Lung microvascular endothelial cell (primary cell): ENCODE measurements at regions not wholly inside any gene's neighbourhood (a gene's known extent, or its start where the extent isn't known, plus 50 kb on each side); places are given as distances from the start of the nearest gene placed in this dataset.
"Not testable (repeated sequence)": the region's sequence is repeated elsewhere in the genome, so short reads cannot be mapped to it uniquely, and the experiment has no call there.

Source experiments
- DNase-seq, 2 donors: peaks; one replicate each; pipeline versions ENCODE4 v3.0.0 to v3.0.0-alpha.2; 2010; ENCODE audit warnings: low read depth in 2 of 2

GRCh38 chr13:89027694-89028306 lies 1356.6 kb downstream of the SLITRK5 start:
- DNase-seq, result no peak

DNA sequence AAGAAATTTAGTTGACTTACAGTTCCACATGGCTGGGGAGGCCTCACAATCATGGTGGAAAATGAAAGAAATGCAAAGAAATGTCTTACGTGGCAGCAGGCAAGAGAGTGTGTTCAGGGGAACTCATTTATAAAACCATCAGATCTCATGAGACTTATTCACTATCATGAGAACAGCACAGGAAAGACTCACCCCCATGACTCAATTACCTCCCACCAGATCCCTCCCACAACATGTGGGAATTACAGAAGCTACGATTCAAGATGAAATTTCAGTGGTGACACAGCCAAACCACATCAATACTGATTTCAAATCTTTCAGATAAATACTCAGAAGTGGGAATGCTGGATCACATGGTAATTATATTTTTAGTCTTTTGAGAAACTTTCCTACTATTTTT lies 1357.9 kb downstream of the SLITRK5 start:
- DNase-seq, result no peak

DNA sequence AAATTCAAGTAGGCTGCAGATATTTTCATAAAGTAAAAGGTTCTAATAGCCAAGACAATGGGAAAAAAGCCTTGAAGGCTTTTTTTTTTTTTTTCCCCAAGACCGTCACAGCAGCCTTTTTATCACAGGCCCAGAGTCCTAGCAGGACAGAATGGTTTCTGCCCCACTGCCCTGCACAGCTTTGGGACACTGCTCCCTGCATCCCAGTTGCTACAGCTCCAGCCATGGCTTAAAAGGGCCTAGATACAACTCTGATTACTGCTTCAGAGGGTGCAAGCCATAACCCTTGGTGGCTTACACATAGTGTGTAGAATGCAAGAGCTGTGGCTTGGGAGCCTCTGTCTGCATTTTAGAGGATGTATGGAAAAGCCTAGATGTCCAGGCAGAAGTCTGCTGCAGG lies 1362.8 kb downstream of the SLITRK5 start:
- DNase-seq, result no peak

DNA sequence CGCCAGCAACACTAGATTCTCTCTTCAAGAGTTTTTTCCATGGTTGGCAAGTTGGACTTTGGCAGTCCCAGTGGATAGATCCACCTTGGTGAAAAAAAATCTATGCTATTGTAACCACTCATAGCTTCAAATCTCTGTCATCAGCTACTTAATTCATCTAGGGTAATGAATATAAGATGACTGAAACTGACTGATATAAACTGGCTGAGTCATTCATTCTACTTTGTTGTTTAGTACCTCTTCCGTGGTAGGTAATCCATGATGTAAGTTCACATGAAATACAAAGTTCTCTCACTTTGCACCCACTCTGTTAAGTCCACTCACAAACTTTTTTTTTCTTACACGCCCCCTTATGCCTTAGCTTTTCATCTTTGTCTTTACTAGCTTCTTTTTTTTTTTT lies 1381.5 kb downstream of the SLITRK5 start:
- DNase-seq, result no peak

GRCh38 chr13:89053418-89053817 lies 1382.2 kb downstream of the SLITRK5 start:
- DNase-seq, result no peak

- DNase-seq, result no peak
Observed at GRCh38 chr13:89057274-89057673, 1386.1 kb downstream of the SLITRK5 start.

- no peak for DNase-seq
Observed at GRCh38 chr13:89057862-89058261, 1386.7 kb downstream of the SLITRK5 start.

DNA sequence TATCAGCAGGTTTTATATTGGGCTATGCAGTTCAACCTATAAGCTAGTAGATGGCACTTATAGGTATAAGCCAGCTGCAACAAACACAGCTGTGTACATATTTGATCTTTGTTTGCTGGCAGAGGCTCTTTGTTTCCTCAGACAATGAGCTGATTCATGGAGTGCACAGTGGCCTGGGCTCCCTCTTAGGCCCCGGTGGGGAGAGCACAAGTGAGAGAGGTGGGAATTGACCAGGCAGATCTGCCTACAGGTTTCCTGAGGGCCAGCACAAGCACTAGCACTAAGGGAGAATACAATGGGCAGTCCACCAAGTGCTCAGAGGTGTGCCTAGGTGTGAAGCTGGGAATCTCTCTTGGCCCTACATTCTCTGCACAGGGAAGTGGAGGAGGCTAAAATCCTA lies 1390.7 kb downstream of the SLITRK5 start:
- DNase-seq, result no peak

DNA sequence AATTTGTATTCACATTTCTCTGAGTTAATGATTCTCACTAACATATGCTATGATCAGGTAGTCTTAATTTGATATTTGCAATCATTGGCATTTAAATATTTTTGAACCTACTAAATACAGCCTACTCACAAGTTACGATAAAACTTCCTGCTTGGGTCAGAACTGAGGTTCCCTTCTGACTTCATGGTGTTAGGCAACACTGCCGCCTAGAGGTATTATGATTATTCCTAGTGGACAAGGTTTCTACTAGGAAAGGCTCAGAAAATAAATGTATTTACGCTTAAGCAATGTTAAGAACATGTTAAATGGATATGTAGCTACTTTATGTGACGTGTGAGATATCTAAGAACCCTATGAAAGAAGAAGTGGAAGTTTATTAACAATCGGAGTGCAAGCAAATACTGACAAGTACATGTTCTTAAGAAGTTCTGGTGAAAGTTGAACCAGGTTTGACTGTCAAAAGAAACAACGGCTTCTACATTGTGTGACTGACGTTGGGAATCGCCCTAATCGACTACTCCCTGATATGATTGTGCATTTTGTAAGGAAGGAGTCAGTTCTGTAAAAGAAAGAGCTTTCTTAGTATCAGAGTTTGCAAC lies 1395.8 kb downstream of the SLITRK5 start:
- no peak for DNase-seq

DNA sequence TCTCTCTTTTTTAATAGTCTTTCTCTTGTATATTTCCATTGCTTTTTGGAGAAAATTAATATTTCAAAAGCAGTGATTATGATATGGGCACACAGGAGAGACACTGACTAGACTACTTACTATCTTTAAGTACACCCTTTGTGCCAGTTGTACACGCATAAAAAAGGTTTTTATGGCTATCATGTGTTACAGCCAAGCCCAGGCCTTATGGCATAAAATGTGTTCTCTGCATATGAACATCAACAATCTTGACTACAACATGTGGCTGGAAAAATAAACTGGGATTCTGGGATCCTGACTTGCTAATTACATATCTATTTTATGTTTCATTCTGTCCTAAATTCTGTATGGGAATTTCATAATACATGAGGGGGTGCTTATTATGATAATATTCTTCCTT lies 1401.8 kb downstream of the SLITRK5 start:
- DNase-seq, result no peak

DNA sequence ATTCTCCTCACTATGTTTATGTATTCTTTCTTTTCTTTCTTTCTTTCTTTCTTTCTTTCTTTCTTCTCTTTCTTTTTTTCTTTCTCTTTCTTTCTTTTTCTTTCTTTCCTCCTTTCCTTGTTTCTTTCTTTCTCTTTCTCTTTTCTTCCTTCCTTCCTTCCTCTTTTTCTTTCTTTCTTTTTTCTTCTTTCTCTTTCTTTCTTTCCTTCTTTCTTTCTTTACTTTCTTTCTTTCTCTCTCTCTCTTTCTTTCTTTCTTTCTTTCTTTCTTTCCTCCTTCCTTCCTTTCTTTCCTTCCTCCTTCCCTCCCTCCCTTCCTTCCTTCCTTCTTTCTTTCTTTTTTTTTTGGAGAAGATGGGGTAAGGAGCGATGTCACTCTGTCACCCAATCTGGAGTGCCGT lies 1405.5 kb downstream of the SLITRK5 start:
- DNase-seq, result no peak

DNA sequence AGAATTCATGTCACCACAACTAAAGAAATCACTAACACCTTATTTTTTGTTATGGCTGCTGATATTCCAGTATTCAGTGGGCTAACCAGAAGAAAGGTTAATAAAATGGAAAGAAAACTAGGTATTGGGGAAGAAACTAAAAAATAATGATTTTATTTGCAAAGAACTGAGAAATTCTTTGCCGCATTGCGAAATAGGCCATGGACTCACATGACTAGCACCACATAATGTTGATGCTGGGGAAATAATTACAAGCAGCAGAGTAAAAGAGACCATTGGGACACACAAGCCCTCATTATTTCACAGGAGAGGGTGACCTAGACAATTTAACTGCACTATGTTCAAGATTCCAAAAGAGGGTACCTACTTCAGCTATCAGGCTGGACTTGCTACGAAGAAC lies 1411.5 kb downstream of the SLITRK5 start:
- DNase-seq, result no peak

DNA sequence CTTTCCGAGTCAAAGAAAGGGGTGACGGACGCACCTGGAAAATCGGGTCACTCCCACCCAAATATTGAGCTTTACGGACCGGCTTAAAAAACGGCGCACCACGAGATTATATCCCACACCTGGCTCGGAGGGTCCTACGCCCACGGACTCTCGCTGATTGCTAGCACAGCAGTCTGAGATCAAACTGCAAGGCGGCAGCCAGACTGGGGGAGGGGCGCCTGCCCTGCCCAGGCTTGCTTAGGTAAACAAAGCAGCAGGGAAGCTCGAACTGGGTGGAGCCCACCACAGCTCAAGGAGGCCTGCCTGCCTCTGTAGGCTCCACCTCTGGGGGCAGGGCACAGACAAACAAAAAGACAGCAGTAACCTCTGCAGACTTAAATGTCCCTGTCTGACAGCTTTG lies 1416.9 kb downstream of the SLITRK5 start:
- DNase-seq, result not testable (repeated sequence)

GRCh38 chr13:89097994-89098393 lies 1426.8 kb downstream of the SLITRK5 start:
- no peak for DNase-seq

DNA sequence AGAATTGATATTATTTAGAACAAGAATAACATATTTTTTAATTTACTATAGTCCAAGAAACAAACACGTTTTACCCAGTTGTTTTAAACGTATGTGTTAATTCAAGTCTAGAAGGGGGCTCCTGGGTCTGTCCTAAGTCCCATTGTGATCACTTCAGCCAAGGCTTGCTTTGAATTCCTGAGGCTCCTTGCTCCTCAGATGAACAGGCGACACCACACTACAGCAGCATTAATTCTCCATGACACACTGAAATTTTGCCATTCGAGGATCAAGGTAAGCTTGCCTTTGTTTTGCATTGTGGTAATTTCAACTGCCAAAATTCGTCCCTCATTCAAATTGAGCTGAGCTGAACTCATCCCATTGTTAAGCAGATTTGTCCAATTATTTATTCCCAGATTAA lies 1442.6 kb downstream of the SLITRK5 start:
- DNase-seq, result no peak

- DNase-seq, result no peak
Observed at GRCh38 chr13:89115307-89115706, 1444.1 kb downstream of the SLITRK5 start.

- DNase-seq, result no peak
Observed at GRCh38 chr13:89136678-89137077, 1465.5 kb downstream of the SLITRK5 start.

GRCh38 chr13:89150362-89150761 lies 1479.2 kb downstream of the SLITRK5 start:
- no peak for DNase-seq

DNA sequence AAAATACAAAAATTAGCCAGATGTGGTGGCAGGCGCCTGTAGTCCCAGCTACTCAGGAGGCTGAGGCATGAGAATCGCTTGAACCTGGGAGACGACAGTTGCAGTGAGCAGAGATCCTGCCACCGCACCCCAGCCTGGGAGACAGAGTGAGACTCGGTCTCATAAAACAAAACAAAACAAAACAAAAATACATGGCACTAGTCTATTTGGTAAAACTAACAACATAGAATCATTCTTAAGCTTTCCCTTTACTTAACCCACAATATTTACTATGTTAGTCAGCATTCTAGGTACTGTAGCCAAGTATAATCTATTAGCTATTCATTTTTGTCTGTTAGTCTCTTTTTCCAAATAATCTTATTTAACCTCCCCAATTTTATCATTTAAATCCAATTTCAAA lies 1482.8 kb downstream of the SLITRK5 start:
- no peak for DNase-seq

DNA sequence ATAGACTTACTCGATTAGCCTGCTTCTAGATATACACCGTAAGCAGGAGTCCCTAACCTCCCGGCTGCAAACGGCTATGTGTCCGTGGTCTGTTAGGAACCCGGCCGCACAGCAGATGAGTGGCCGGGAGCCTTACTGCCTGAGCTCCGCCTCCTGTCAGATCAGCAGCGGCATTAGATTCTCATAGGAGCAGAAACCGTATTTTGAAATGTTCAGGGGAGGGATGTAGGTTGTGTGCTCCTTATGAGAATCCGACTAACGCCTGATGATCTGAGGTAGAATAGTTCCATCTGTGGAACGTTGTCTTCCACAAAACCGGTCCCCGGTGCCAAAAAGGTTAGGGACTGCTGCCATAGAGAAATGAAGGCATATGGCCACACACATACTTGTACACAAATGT lies 1491.9 kb downstream of the SLITRK5 start:
- no peak for DNase-seq

DNA sequence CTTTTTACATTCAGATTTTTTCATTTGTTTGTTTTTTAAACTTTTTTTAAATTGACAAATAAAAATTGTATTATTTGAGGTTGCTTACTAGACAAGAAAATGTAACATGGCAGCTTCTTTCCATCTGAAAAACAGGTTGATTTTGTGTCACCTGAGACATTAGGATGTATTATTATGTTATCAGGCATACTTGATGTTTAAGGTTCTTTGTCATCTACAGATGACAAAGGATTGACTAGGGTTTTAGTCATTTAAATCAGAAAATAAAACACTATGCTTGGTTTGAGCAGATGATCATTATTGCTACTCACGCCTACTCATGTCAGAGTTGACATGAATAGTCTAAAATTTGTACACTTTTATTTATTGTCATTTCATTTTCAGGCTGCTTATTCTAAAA lies 1494.5 kb downstream of the SLITRK5 start:
- no peak for DNase-seq

DNA sequence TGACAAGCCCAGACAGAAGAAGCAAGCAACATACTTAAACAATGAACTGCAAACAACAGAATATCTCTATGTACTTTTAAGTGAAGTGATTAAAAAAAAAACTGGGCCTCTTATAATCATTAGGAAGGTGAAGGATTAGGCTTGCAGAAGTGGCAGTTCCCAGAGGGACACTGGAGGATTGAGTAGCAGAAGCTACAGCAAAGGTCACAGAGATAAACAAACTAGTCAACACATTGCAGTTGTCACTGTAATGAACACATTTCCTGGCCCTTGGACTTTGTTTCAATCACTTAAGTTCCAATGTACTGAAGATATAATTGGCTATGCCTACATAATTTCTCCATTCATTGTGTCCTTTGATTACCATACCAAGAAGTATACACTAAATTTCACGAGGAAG lies 1498.8 kb downstream of the SLITRK5 start:
- no peak for DNase-seq

GRCh38 chr13:89181041-89181440 lies 1509.9 kb downstream of the SLITRK5 start:
- no peak for DNase-seq

GRCh38 chr13:89199138-89199537 lies 1528.0 kb downstream of the SLITRK5 start:
- no peak for DNase-seq
